ENCODE measurements at regions not wholly inside any gene's neighbourhood (a gene's known extent, or its start where the extent isn't known, plus 50 kb on each side); places are given as distances from the start of the nearest gene placed in this dataset.

GRCh38 chrX:99939883-99940232 lies 470.2 kb downstream of the PCDH19 start:
- TF ChIP-seq CTCF (optimal IDR thresholded peaks at IDR 0.05 in 1 of 3, IDR thresholded peaks at IDR 0.05 in 1 of 3, conservative IDR thresholded peaks at IDR 0.05 in 1 of 3; ENCODE audit: extremely low read depth in 1 of 3, insufficient read depth in 2 of 3, low read length in 3 of 3) (no peak), EZH2 (IDR thresholded peaks at IDR 0.05; ENCODE audit: low read length) (no peak)

Measured in keratinocyte (primary cell).